ENCODE measurements at regions not wholly inside any gene's neighbourhood (a gene's known extent, or its start where the extent isn't known, plus 50 kb on each side); places are given as distances from the start of the nearest gene placed in this dataset.

- CTCF ChIA-PET = interaction anchor here (1.1 kb wide), 1 partner anchor 197 kb away, joined by 3 read pairs; no protein-coding TSS in a partner anchor
- POLR2A ChIA-PET (ENCODE audit: low non-redundant PET) = no interaction called here
- TF ChIP-seq CTCF (conservative IDR thresholded peaks at IDR 0.05; ENCODE audit: low read depth) = no peak
- no peak overlapping the region for H3K27ac ChIP-seq
- peak; percentile 75 for DNase-seq (ENCODE audit: low spot score)
These were observed 55.8 kb upstream of the DGKG start for GRCh38 chr3:186417791-186418190.

GRCh38 chr3:186414735-186415419 is 52.8 kb upstream of the DGKG start:
- peak overlapping the region; percentile 78 for H3K27ac ChIP-seq
- POLR2A ChIA-PET (ENCODE audit: low non-redundant PET) = no interaction called here
- no peak for DNase-seq (ENCODE audit: low spot score)

GRCh38 chr3:186413615-186414415 is 51.8 kb upstream of the DGKG start:
- TF ChIP-seq CTCF (conservative IDR thresholded peaks at IDR 0.05; ENCODE audit: low read depth) = no peak
- POLR2A ChIA-PET (ENCODE audit: low non-redundant PET) = no interaction called here
- DNase-seq (ENCODE audit: low spot score) = no peak
- CTCF ChIA-PET = interaction anchor here (0.6 to 0.9 kb wide), 3 partner anchors 287 to 524 kb away, joined by 3 read pairs; no protein-coding TSS in a partner anchor
- H3K27ac ChIP-seq = peak overlapping the region; percentile 78

More at GRCh38 chr3:186414735-186415419, 52.8 kb upstream of the DGKG start:
- CTCF ChIA-PET = interaction anchor here (0.6 to 0.9 kb wide), 2 partner anchors 24 to 288 kb away, joined by 3 read pairs; no protein-coding TSS in a partner anchor
- no peak for TF ChIP-seq CTCF (conservative IDR thresholded peaks at IDR 0.05; ENCODE audit: low read depth)

- ChIA-PET POLR2A (ENCODE audit: low non-redundant PET) (no interaction called here), CTCF (interaction anchor here (0.6 kb wide), 1 partner anchor 102 kb away, joined by 3 read pairs; no protein-coding TSS in a partner anchor)
- DNase-seq (ENCODE audit: low spot score) = peak; percentile 63
- peak overlapping the region; percentile 17; the same call in 1 of the 2 replicates for H3K27ac ChIP-seq
- no peak for TF ChIP-seq CTCF (conservative IDR thresholded peaks at IDR 0.05; ENCODE audit: low read depth)
These were observed 50.0 kb upstream of the DGKG start for GRCh38 chr3:186411994-186412393.

All from RWPE1 (cell line).